Endodermal cell (in vitro differentiated cells): ENCODE measurements at regions not wholly inside any gene's neighbourhood (a gene's known extent, or its start where the extent isn't known, plus 50 kb on each side); places are given as distances from the start of the nearest gene placed in this dataset.

ENCODE experiments used
- DNase-seq: peaks from one replicate; pipeline ENCODE4 v3.0.0-alpha.2; 2017
- H3K27ac ChIP-seq: 2 replicates; pipeline ENCODE4 v1.5.1; 2013; ENCODE audit warnings: mild to moderate bottlenecking, low read depth, low read length, moderate library complexity
- H3K27me3 ChIP-seq: 2 replicates; pipeline ENCODE4 v1.6.1; 2013; ENCODE audit warnings: mild to moderate bottlenecking, low read length, moderate library complexity; ENCODE audit not compliant: insufficient read depth, control insufficient read depth, poor library complexity, severe bottlenecking
- H3K36me3 ChIP-seq: 2 replicates; pipeline ENCODE4 v1.7.0; 2013; ENCODE audit warnings: mild to moderate bottlenecking, low read length, moderate library complexity; ENCODE audit not compliant: control insufficient read depth, insufficient read depth
- H3K4me1 ChIP-seq: one replicate; pipeline ENCODE4 v1.7.0; 2013; ENCODE audit warnings: low read length; ENCODE audit not compliant: control insufficient read depth, insufficient read depth
- H3K4me3 ChIP-seq: 2 replicates; pipeline ENCODE4 v1.5.1; 2013; ENCODE audit warnings: mild to moderate bottlenecking, low read length, moderate library complexity
- H3K9ac ChIP-seq: 2 replicates; pipeline ENCODE4 v1.6.1; 2013; ENCODE audit warnings: mild to moderate bottlenecking, low read length, moderate library complexity; ENCODE audit not compliant: poor library complexity, severe bottlenecking; ENCODE audit errors: extremely low read depth
- H3K9me3 ChIP-seq: 2 replicates; pipeline ENCODE4 v1.6.1; 2013; ENCODE audit warnings: mild to moderate bottlenecking, low read length, moderate library complexity; ENCODE audit not compliant: control insufficient read depth
- H3K27ac Mint-ChIP-seq: 2 replicates; pipeline ENCODE4 v1.8.0; 2020; ENCODE audit warnings: mixed read lengths
- H3K27me3 Mint-ChIP-seq: 2 replicates; pipeline ENCODE4 v1.8.0; 2021; ENCODE audit warnings: mild to moderate bottlenecking, mixed read lengths; ENCODE audit not compliant: insufficient read depth
- H3K36me3 Mint-ChIP-seq: 2 replicates; pipeline ENCODE4 v1.8.0; 2020; ENCODE audit warnings: low read depth, mixed read lengths
- H3K4me1 Mint-ChIP-seq: 2 replicates; pipeline ENCODE4 v1.8.0; 2020; ENCODE audit warnings: mixed read lengths
- H3K4me3 Mint-ChIP-seq: 2 replicates; pipeline ENCODE4 v1.8.0; 2020; ENCODE audit warnings: mild to moderate bottlenecking, moderate library complexity, mixed read lengths
- H3K9me3 Mint-ChIP-seq: 2 replicates; pipeline ENCODE4 v1.8.0; 2020; ENCODE audit warnings: mild to moderate bottlenecking, mixed read lengths
- CTCF ChIP-seq: fragments of 200-600 bp; sonication (generic); conservative IDR thresholded peaks from 2 replicates; pipeline ENCODE4 v1.5.0; 2021; ENCODE audit warnings: antibody characterized with exemption, mild to moderate bottlenecking
- WGBS, 2 experiments: methylation state at CpG; one replicate each; pipeline versions ENCODE4 v1.1.5 to v1.1.7; 2013; ENCODE audit warnings: missing lambda C conversion rate in 2 of 2, mixed read lengths in 1 of 2; ENCODE audit not compliant: insufficient coverage in 1 of 2, insufficient read length in 1 of 2; 5-methylcytosine and 5-hydroxymethylcytosine counted together

- Mint-ChIP-seq H3K27ac (no peak overlapping the region), H3K36me3 (no peaks in the 10 kb centered on the region), H3K4me3 (no peak overlapping the region), H3K9me3 (no peaks in the 10 kb centered on the region), H3K4me1 (no peaks in the 10 kb centered on the region), H3K27me3 (no peaks in the 10 kb centered on the region)
- H3K27ac ChIP-seq, result no peak overlapping the region
- no peak for TF ChIP-seq CTCF
- H3K4me1 ChIP-seq, result no peaks in the 10 kb centered on the region
- no peaks in the 10 kb centered on the region for H3K36me3 ChIP-seq
- WGBS, 2 experiments, result 91 to 100% methylated on average over 4 of the region's 4 CpGs
- no peak for DNase-seq
- H3K4me3 ChIP-seq, result no peak overlapping the region
- H3K9ac ChIP-seq, result no peak overlapping the region
- no peaks in the 10 kb centered on the region for H3K27me3 ChIP-seq
- no peaks in the 10 kb centered on the region for H3K9me3 ChIP-seq
Measured at GRCh38 chr10:57874810-57875209, 392.9 kb downstream of the IPMK start.

- Histone ChIP-seq H3K27me3 (no peaks in the 10 kb centered on the region), H3K4me3 (no peak overlapping the region), H3K4me1 (peaks cover 5% of the 10 kb centered on the region), H3K27ac (no peak overlapping the region), H3K9me3 (no peaks in the 10 kb centered on the region), H3K36me3 (no peaks in the 10 kb centered on the region), H3K9ac (no peak overlapping the region)
- Mint-ChIP-seq H3K9me3 (no peaks in the 10 kb centered on the region), H3K27ac (no peak overlapping the region), H3K4me1 (peaks cover 9% of the 10 kb centered on the region), H3K4me3 (no peak overlapping the region), H3K36me3 (no peaks in the 10 kb centered on the region), H3K27me3 (peaks cover 6% of the 10 kb centered on the region)
- TF ChIP-seq CTCF, result no peak
- DNase-seq, result no peak
- WGBS, 2 experiments, result 29 to 42% methylated on average over 1 of the region's 1 CpG
Measured at GRCh38 chr10:57867241-57867640, 400.5 kb downstream of the IPMK start.

DNA sequence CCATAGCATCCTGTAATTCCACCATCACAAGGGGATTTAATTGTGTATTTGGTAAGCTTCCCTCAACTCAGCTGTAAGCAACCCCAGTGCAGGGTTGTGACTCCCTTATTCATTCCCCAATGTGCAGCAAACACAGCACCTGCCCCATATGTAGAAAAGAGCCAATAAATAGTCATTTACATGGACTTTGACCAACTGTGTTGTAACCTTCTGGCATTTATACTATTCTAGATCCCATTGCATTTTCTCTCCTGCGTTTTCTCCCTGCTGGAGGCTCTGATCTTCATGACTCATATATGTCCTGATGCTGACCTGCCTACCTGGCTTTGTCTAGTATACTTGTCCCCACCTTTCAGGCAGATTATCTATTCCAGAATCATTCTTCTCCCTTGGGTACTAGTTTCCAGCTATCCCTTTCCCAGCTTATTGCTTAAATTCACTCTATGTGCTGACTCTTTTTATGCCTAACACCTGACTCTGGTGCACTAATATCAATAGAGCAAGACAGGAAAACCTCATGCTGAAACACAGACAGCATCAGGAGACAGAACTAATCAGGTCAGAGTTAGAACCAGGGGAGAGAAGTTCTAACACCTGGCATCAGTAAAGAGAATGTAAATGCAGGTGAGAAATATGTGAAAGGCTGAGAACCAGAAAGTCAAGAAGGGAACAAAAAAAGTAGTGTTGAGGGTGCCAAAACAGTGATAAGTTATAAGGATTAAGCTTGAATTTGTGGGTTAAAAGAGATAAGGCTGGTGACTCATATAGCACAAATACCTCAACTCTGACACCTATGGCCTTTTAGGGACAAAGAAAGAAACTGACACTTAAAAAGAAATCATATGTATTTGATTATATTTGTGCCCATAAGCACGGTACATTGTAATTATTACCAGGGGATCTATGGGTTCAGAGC, 402.7 kb downstream of the IPMK start:
- no peak overlapping the region for H3K9ac ChIP-seq
- no peak overlapping the region for H3K27ac ChIP-seq
- no peak overlapping the region for H3K4me3 ChIP-seq
- H3K4me1 Mint-ChIP-seq, result peaks cover 9% of the 10 kb centered on the region
- TF ChIP-seq CTCF, result no peak
- H3K4me3 Mint-ChIP-seq, result no peak overlapping the region
- H3K27me3 ChIP-seq, result no peaks in the 10 kb centered on the region
- no peaks in the 10 kb centered on the region for H3K36me3 ChIP-seq
- H3K27me3 Mint-ChIP-seq, result peaks cover 6% of the 10 kb centered on the region
- no peak overlapping the region for H3K27ac Mint-ChIP-seq
- H3K36me3 Mint-ChIP-seq, result no peaks in the 10 kb centered on the region
- H3K9me3 Mint-ChIP-seq, result no peaks in the 10 kb centered on the region
- no peaks in the 10 kb centered on the region for H3K9me3 ChIP-seq
- no peak for DNase-seq
- 60 to 78% methylated on average over 2 of the region's 2 CpGs for WGBS, 2 experiments
- H3K4me1 ChIP-seq, result peaks cover 5% of the 10 kb centered on the region
